ENCODE measurements at regions not wholly inside any gene's neighbourhood (a gene's known extent, or its start where the extent isn't known, plus 50 kb on each side); places are given as distances from the start of the nearest gene placed in this dataset.
"Not testable (repeated sequence)": the region's sequence is repeated elsewhere in the genome, so short reads cannot be mapped to it uniquely, and the experiment has no call there.

- no peaks in the 10 kb centered on the region for H3K9me3 Mint-ChIP-seq (ENCODE audit: low read depth)
- H3K27ac Mint-ChIP-seq: no peak overlapping the region
- no peak for TF ChIP-seq CTCF (IDR thresholded peaks at IDR 0.05; ENCODE audit: unreplicated experiment)
- DNase-seq (ENCODE audit: low spot score, unreplicated experiment): no peak
- no peaks in the 10 kb centered on the region for H3K27me3 Mint-ChIP-seq
- H3K36me3 Mint-ChIP-seq (ENCODE audit: insufficient read depth): no peaks in the 10 kb centered on the region
- H3K4me1 Mint-ChIP-seq (ENCODE audit: low read depth): peaks cover 18% of the 10 kb centered on the region
- no peak overlapping the region for H3K4me3 Mint-ChIP-seq (ENCODE audit: low read depth)
These were observed 1311.1 kb upstream of the NRXN1 start for GRCh38 chr2:52343010-52343409.

- Mint-ChIP-seq H3K27ac (no peak overlapping the region), H3K4me3 (ENCODE audit: low read depth) (no peak overlapping the region), H3K4me1 (ENCODE audit: low read depth) (peaks cover 18% of the 10 kb centered on the region), H3K9me3 (ENCODE audit: low read depth) (no peaks in the 10 kb centered on the region), H3K27me3 (no peaks in the 10 kb centered on the region), H3K36me3 (ENCODE audit: insufficient read depth) (no peaks in the 10 kb centered on the region)
- no peak for TF ChIP-seq CTCF (IDR thresholded peaks at IDR 0.05; ENCODE audit: unreplicated experiment)
- DNase-seq (ENCODE audit: low spot score, unreplicated experiment): no peak
These were observed 1310.5 kb upstream of the NRXN1 start for GRCh38 chr2:52342458-52342857.

GRCh38 chr2:52341732-52342131 is 1309.8 kb upstream of the NRXN1 start:
- H3K9me3 Mint-ChIP-seq (ENCODE audit: low read depth): no peaks in the 10 kb centered on the region
- DNase-seq (ENCODE audit: low spot score, unreplicated experiment): no peak
- H3K27me3 Mint-ChIP-seq: no peaks in the 10 kb centered on the region
- peaks cover 18% of the 10 kb centered on the region for H3K4me1 Mint-ChIP-seq (ENCODE audit: low read depth)
- no peaks in the 10 kb centered on the region for H3K36me3 Mint-ChIP-seq (ENCODE audit: insufficient read depth)
- no peak overlapping the region for H3K27ac Mint-ChIP-seq
- no peak for TF ChIP-seq CTCF (IDR thresholded peaks at IDR 0.05; ENCODE audit: unreplicated experiment)
- no peak overlapping the region for H3K4me3 Mint-ChIP-seq (ENCODE audit: low read depth)

GRCh38 chr2:52340171-52340570 is 1308.2 kb upstream of the NRXN1 start:
- H3K27ac Mint-ChIP-seq: no peak overlapping the region
- no peak for TF ChIP-seq CTCF (IDR thresholded peaks at IDR 0.05; ENCODE audit: unreplicated experiment)
- no peak for DNase-seq (ENCODE audit: low spot score, unreplicated experiment)
- H3K9me3 Mint-ChIP-seq (ENCODE audit: low read depth): no peaks in the 10 kb centered on the region
- no peaks in the 10 kb centered on the region for H3K27me3 Mint-ChIP-seq
- H3K4me3 Mint-ChIP-seq (ENCODE audit: low read depth): no peak overlapping the region
- peaks cover 18% of the 10 kb centered on the region for H3K4me1 Mint-ChIP-seq (ENCODE audit: low read depth)
- H3K36me3 Mint-ChIP-seq (ENCODE audit: insufficient read depth): no peaks in the 10 kb centered on the region

- not testable (repeated sequence) for H3K27ac Mint-ChIP-seq; H3K27me3 Mint-ChIP-seq; H3K4me1 Mint-ChIP-seq (ENCODE audit: low read depth); H3K9me3 Mint-ChIP-seq (ENCODE audit: low read depth); H3K4me3 Mint-ChIP-seq (ENCODE audit: low read depth); H3K36me3 Mint-ChIP-seq (ENCODE audit: insufficient read depth); DNase-seq (ENCODE audit: low spot score, unreplicated experiment)
These were observed 1305.9 kb upstream of the NRXN1 start for GRCh38 chr2:52337786-52338185.

- Mint-ChIP-seq H3K4me3 (ENCODE audit: low read depth) (no peak overlapping the region), H3K27me3 (no peaks in the 10 kb centered on the region), H3K4me1 (ENCODE audit: low read depth) (peaks cover 10% of the 10 kb centered on the region), H3K9me3 (ENCODE audit: low read depth) (no peaks in the 10 kb centered on the region), H3K36me3 (ENCODE audit: insufficient read depth) (no peaks in the 10 kb centered on the region), H3K27ac (no peak overlapping the region)
- no peak for DNase-seq (ENCODE audit: low spot score, unreplicated experiment)
- TF ChIP-seq CTCF (IDR thresholded peaks at IDR 0.05; ENCODE audit: unreplicated experiment): no peak
These were observed 1305.0 kb upstream of the NRXN1 start for GRCh38 chr2:52336951-52337350.

Data from progenitor cell of endocrine pancreas (in vitro differentiated cells).